ENCODE measurements at regions not wholly inside any gene's neighbourhood (a gene's known extent, or its start where the extent isn't known, plus 50 kb on each side); places are given as distances from the start of the nearest gene placed in this dataset.

- no peak for TF ChIP-seq POLR2A (IDR thresholded peaks at IDR 0.05; ENCODE audit: low read depth, low read length)
- TF ChIP-seq POLR2AphosphoS5 (IDR thresholded peaks at IDR 0.05; ENCODE audit: low read depth, low read length): no peak
- TF ChIP-seq SPI1 (IDR thresholded peaks at IDR 0.05; ENCODE audit: low read depth, low read length): no peak
- no peak for TF ChIP-seq TAF1 (IDR thresholded peaks at IDR 0.05; ENCODE audit: low read depth, low read length)
- TF ChIP-seq POU2F2 (IDR thresholded peaks at IDR 0.05; ENCODE audit: low read depth, low read length): peak; percentile 75; the same call in 1 of the 2 replicates
These were observed 193.3 kb upstream of the PROK2 start for GRCh38 chr3:71978150-71978721.

All from GM12891 (cell line).